D721Med (cell line): ENCODE measurements at regions not wholly inside any gene's neighbourhood (a gene's known extent, or its start where the extent isn't known, plus 50 kb on each side); places are given as distances from the start of the nearest gene placed in this dataset.
"Not testable (repeated sequence)": the region's sequence is repeated elsewhere in the genome, so short reads cannot be mapped to it uniquely, and the experiment has no call there.

Experiments used
- DNase-seq: peaks from one replicate; pipeline ENCODE4 v3.0.0; 2011; ENCODE audit warnings: low spot score; ENCODE audit not compliant: insufficient read length
- FAIRE-seq: peaks from 2 replicates; lab custom pipeline; 2011; peaks lifted over from hg19 to GRCh38; lab: Jason Lieb, UNC
- TF ChIP-seq, protein P1 (sequence below): IDR thresholded peaks from 2 replicates; pipeline ENCODE4 v1.5.1; 2012; ENCODE audit warnings: mild to moderate bottlenecking, control low read depth; ENCODE audit not compliant: insufficient read depth; ENCODE audit errors: missing control alignments

DNA sequence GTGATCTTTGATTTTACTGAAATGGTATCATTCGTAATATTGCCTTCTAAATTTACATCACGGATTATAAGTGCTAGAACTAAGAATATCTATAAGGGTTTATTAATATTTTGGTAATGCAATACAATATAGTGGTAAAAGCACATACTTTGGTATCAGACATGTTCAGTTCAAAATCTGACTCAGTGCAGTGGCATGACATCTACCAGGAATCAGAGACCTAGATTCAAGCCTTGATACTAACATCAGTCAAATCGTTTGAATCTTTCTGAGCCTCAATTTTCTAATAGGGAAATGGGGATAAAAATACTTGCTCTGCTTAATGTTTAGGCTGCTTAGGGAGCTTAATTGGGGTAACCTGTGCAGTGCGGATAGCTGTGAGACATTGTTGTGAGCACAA is 488.0 kb downstream of the BCKDHB start:
- no peak for DNase-seq
- FAIRE-seq: no peak
- TF ChIP-seq, protein P1, sequence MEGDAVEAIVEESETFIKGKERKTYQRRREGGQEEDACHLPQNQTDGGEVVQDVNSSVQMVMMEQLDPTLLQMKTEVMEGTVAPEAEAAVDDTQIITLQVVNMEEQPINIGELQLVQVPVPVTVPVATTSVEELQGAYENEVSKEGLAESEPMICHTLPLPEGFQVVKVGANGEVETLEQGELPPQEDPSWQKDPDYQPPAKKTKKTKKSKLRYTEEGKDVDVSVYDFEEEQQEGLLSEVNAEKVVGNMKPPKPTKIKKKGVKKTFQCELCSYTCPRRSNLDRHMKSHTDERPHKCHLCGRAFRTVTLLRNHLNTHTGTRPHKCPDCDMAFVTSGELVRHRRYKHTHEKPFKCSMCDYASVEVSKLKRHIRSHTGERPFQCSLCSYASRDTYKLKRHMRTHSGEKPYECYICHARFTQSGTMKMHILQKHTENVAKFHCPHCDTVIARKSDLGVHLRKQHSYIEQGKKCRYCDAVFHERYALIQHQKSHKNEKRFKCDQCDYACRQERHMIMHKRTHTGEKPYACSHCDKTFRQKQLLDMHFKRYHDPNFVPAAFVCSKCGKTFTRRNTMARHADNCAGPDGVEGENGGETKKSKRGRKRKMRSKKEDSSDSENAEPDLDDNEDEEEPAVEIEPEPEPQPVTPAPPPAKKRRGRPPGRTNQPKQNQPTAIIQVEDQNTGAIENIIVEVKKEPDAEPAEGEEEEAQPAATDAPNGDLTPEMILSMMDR: no peak

- TF ChIP-seq, protein P1: no peak
- FAIRE-seq: no peak
Measured at GRCh38 chr6:80592436-80592835, 486.0 kb downstream of the BCKDHB start.

GRCh38 chr6:80586242-80586641 is 479.8 kb downstream of the BCKDHB start:
- FAIRE-seq: no peak
- TF ChIP-seq, protein P1: no peak
- DNase-seq: no peak

More at GRCh38 chr6:80592436-80592835, 486.0 kb downstream of the BCKDHB start:
- DNase-seq: no peak

DNA sequence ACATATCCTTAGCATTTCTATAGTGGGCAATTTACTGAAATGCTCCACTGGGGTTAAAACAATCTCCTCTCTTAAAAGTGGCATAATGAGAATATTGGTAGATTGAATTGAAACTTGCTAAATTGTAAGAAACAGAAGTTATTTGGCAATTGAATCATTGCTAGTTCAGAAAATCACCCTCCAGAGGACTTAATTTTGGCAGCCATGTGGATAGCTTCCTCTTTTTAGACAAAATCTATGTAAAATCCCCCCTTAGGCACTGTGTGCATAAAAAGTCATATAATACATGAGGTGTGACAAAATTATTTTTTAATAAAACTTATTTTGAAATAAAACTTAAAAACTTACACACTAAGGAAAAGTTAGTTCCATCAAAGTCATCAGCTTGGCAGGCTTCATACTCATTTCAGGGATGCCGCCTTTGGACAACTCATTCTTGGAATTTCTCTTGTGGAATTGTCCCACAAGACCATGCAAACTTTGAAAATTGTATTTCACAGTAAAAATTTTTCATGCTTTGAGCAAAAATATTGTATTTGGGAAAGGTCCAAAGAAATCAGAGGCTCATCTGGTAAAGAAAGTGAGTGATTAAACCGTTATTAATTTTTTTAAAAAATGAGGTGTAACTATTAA is 473.0 kb downstream of the BCKDHB start:
- no peak for DNase-seq
- FAIRE-seq: no peak
- TF ChIP-seq, protein P1: no peak

DNA sequence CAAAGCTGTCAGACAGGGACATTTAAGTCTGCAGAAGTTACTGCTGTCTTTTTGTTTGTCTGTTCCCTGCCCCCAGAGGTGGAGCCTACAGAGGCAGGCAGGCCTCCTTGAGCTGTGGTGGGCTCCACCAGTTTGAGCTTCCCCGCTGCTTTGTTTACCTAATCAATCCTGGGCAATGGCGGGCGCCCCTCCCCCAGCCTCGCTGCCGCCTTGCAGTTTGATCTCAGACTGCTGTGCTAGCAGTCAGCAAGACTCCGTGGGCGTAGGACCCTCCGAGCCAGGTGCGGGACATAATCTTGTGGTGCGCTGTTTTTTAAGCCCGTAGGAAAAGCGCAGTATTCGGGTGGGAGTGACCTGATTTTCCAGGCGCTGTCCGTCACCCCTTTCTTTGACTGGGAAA is 466.8 kb downstream of the BCKDHB start:
- not testable (repeated sequence) for DNase-seq, FAIRE-seq

- TF ChIP-seq, protein P1: no peak
- FAIRE-seq (no peak), DNase-seq (no peak)
Measured at GRCh38 chr6:80566361-80566760, 459.9 kb downstream of the BCKDHB start.

DNA sequence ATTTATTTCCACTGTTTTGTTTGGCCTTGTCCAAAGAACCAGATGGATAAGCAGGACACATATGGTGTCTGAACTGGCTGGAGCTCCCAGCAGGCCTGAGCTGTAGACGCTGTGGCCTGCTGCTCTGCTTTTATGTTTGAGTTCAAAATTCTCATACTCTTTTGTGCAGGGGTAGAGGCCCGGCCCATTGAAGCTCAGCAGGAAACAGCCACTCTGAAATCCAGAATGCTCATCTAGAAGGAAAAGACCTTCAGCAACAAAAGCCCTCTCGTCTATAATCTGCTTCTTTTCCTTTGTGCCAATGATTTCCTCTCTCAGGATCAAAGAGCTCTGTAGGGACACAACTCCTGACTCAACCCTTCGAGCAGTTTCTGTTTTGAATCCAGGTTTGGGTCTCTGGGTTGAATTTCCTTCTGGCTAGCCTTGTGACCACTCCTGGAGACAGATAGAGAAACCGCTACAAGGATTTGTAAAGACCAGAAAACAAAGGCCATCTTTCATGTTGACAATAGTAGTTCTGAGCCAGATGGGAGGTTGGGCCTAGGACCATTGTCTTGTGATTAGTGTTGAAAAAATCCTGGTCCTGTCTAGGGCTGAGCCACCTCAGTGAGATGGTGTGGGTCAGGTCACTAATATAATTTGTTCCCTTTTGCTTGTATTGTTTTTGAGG is 446.7 kb downstream of the BCKDHB start:
- FAIRE-seq (no peak), DNase-seq (no peak)

More for the DNA sequence above, 446.7 kb downstream of the BCKDHB start:
- TF ChIP-seq, protein P1: no peak
